RWPE2 (cell line): ENCODE measurements at regions not wholly inside any gene's neighbourhood (a gene's known extent, or its start where the extent isn't known, plus 50 kb on each side); places are given as distances from the start of the nearest gene placed in this dataset.

ENCODE experiments used
- ATAC-seq: fragments of 200-7000 bp; cut with Tn5 transposase; 3 replicates; pipeline ENCODE4 v1.9.1; 2021; ENCODE audit warnings: low read depth
- DNase-seq: peaks from one replicate; pipeline ENCODE4 v3.0.0-alpha.2; 2020; ENCODE audit warnings: low spot score
- H3K27ac ChIP-seq: fragments of 450-650 bp; 2 replicates; pipeline ENCODE4 v1.5.1; 2017; ENCODE audit warnings: mild to moderate bottlenecking; ENCODE audit not compliant: poor library complexity, severe bottlenecking
- H3K27me3 ChIP-seq: fragments of 250-450 bp; sonication (Bioruptor Pico); 2 replicates; pipeline ENCODE4 v1.5.1; 2021; ENCODE audit warnings: mild to moderate bottlenecking, moderate library complexity; ENCODE audit not compliant: insufficient read depth, poor library complexity, severe bottlenecking
- H3K36me3 ChIP-seq: fragments of 250-450 bp; sonication (Bioruptor Pico); 2 replicates; pipeline ENCODE4 v1.5.1; 2020; ENCODE audit warnings: low read depth, mild to moderate bottlenecking, moderate library complexity
- H3K4me1 ChIP-seq: fragments of 250-450 bp; sonication (Bioruptor Pico); 2 replicates; pipeline ENCODE4 v1.5.1; 2021; ENCODE audit warnings: mild to moderate bottlenecking, moderate library complexity; ENCODE audit not compliant: insufficient read depth, poor library complexity, severe bottlenecking
- H3K4me3 ChIP-seq: fragments of 250-450 bp; sonication (Bioruptor Pico); 2 replicates; pipeline ENCODE4 v1.5.1; 2021; ENCODE audit warnings: mild to moderate bottlenecking, moderate library complexity; ENCODE audit not compliant: severe bottlenecking
- H3K9me3 ChIP-seq: fragments of 250-450 bp; sonication (Bioruptor Pico); 2 replicates; pipeline ENCODE4 v1.5.1; 2021; ENCODE audit warnings: mild to moderate bottlenecking, moderate library complexity; ENCODE audit not compliant: severe bottlenecking
- CTCF ChIP-seq: fragments of 450-650 bp; IDR thresholded peaks from one replicate; pipeline ENCODE4 v1.5.1; 2017; ENCODE audit warnings: mild to moderate bottlenecking, moderate library complexity; ENCODE audit not compliant: poor library complexity, severe bottlenecking

GRCh38 chr12:88300931-88301330 lies 158.8 kb downstream of the TMTC3 start:
- Histone ChIP-seq H3K36me3 (no peaks in the 10 kb centered on the region), H3K4me3 (no peak overlapping the region), H3K9me3 (no peaks in the 10 kb centered on the region), H3K27ac (no peak overlapping the region), H3K4me1 (peaks cover 41% of the 10 kb centered on the region), H3K27me3 (no peaks in the 10 kb centered on the region)
- no peak for TF ChIP-seq CTCF
- ATAC-seq (no peak), DNase-seq (no peak)

- no peaks in the 10 kb centered on the region for H3K36me3 ChIP-seq
- H3K4me1 ChIP-seq = peaks cover 45% of the 10 kb centered on the region
- no peak for TF ChIP-seq CTCF
- H3K27me3 ChIP-seq = no peaks in the 10 kb centered on the region
- DNase-seq = no peak
- no peak overlapping the region for H3K4me3 ChIP-seq
- no peak overlapping the region for H3K27ac ChIP-seq
- ATAC-seq = no peak
- H3K9me3 ChIP-seq = no peaks in the 10 kb centered on the region
Observed at GRCh38 chr12:88303335-88303734, 161.2 kb downstream of the TMTC3 start.

- Histone ChIP-seq H3K36me3 (no peaks in the 10 kb centered on the region), H3K4me1 (peaks cover 45% of the 10 kb centered on the region), H3K27me3 (no peaks in the 10 kb centered on the region), H3K27ac (peak overlapping the region; percentile 24), H3K9me3 (no peaks in the 10 kb centered on the region), H3K4me3 (no peak overlapping the region)
- TF ChIP-seq CTCF = no peak
- ATAC-seq (peak; percentile 79), DNase-seq (no peak)
Observed at GRCh38 chr12:88305254-88305890, 163.3 kb downstream of the TMTC3 start.

GRCh38 chr12:88306471-88307069 lies 164.5 kb downstream of the TMTC3 start:
- DNase-seq (no peak), ATAC-seq (no peak)
- Histone ChIP-seq H3K27me3 (no peaks in the 10 kb centered on the region), H3K27ac (no peak overlapping the region), H3K4me1 (peaks cover 42% of the 10 kb centered on the region), H3K4me3 (no peak overlapping the region), H3K9me3 (no peaks in the 10 kb centered on the region), H3K36me3 (no peaks in the 10 kb centered on the region)
- no peak for TF ChIP-seq CTCF

- DNase-seq (no peak), ATAC-seq (no peak)
- Histone ChIP-seq H3K36me3 (no peaks in the 10 kb centered on the region), H3K27me3 (no peaks in the 10 kb centered on the region), H3K4me3 (no peak overlapping the region), H3K9me3 (no peaks in the 10 kb centered on the region), H3K27ac (peak overlapping the region; percentile 72), H3K4me1 (peaks cover 42% of the 10 kb centered on the region)
- TF ChIP-seq CTCF = no peak
Observed at GRCh38 chr12:88307961-88308360, 165.9 kb downstream of the TMTC3 start.
